ENCODE measurements at regions not wholly inside any gene's neighbourhood (a gene's known extent, or its start where the extent isn't known, plus 50 kb on each side); places are given as distances from the start of the nearest gene placed in this dataset.

GRCh38 chr6:113405326-113406047, 451.7 kb upstream of the MARCKS start:
- Histone ChIP-seq H3K36me3 (ENCODE audit: control insufficient read depth in 2 of 2, insufficient read depth in 2 of 2, low read length in 1 of 2) (no peaks in the 10 kb centered on the region), H3K9me3 (ENCODE audit: control insufficient read depth in 2 of 2, insufficient read depth in 1 of 2, low read length in 1 of 2) (no peaks in the 10 kb centered on the region)
- no peak for DNase-seq (ENCODE audit: low read depth in 6 of 9, low spot score in 9 of 9)

GRCh38 chr6:113406048-113406695, 451.0 kb upstream of the MARCKS start:
- H3K4me3 ChIP-seq (ENCODE audit: low read length in 2 of 2): no peak overlapping the region
- H3K27me3 ChIP-seq (ENCODE audit: control insufficient read depth in 2 of 2, insufficient read depth in 1 of 2, low read length in 1 of 2): no peaks in the 10 kb centered on the region
- H3K9me3 ChIP-seq (ENCODE audit: control insufficient read depth in 2 of 2, insufficient read depth in 1 of 2, low read length in 1 of 2): no peaks in the 10 kb centered on the region
- H3K4me1 ChIP-seq (ENCODE audit: control insufficient read depth in 2 of 2, insufficient read depth in 2 of 2, low read length in 2 of 2): no peaks in the 10 kb centered on the region
- no peaks in the 10 kb centered on the region for H3K36me3 ChIP-seq (ENCODE audit: control insufficient read depth in 2 of 2, insufficient read depth in 2 of 2, low read length in 1 of 2)
- H3K27ac ChIP-seq (ENCODE audit: low read depth in 1 of 2, low read length in 1 of 2): no peak overlapping the region
- no peak for DNase-seq (ENCODE audit: low read depth in 6 of 9, low spot score in 9 of 9)
- 93% methylated on average over 4 of the region's 4 CpGs for WGBS

More at GRCh38 chr6:113405326-113406047, 451.7 kb upstream of the MARCKS start:
- H3K4me3 ChIP-seq (ENCODE audit: low read length in 2 of 2): no peak overlapping the region
- no peak overlapping the region for H3K27ac ChIP-seq (ENCODE audit: low read depth in 1 of 2, low read length in 1 of 2)
- no peaks in the 10 kb centered on the region for H3K27me3 ChIP-seq (ENCODE audit: control insufficient read depth in 2 of 2, insufficient read depth in 1 of 2, low read length in 1 of 2)
- H3K4me1 ChIP-seq (ENCODE audit: control insufficient read depth in 2 of 2, insufficient read depth in 2 of 2, low read length in 2 of 2): no peaks in the 10 kb centered on the region

GRCh38 chr6:113411011-113411410, 446.1 kb upstream of the MARCKS start:
- H3K27ac ChIP-seq (ENCODE audit: low read depth in 1 of 2, low read length in 1 of 2): peak overlapping the region in 1 of 2 donors; percentile 9

GRCh38 chr6:113412589-113413357, 444.4 kb upstream of the MARCKS start:
- no peak overlapping the region for H3K4me3 ChIP-seq (ENCODE audit: low read length in 2 of 2)
- H3K36me3 ChIP-seq (ENCODE audit: control insufficient read depth in 2 of 2, insufficient read depth in 2 of 2, low read length in 1 of 2): no peaks in the 10 kb centered on the region
- no peaks in the 10 kb centered on the region for H3K9me3 ChIP-seq (ENCODE audit: control insufficient read depth in 2 of 2, insufficient read depth in 1 of 2, low read length in 1 of 2)
- H3K27me3 ChIP-seq (ENCODE audit: control insufficient read depth in 2 of 2, insufficient read depth in 1 of 2, low read length in 1 of 2): no peaks in the 10 kb centered on the region
- no peaks in the 10 kb centered on the region for H3K4me1 ChIP-seq (ENCODE audit: control insufficient read depth in 2 of 2, insufficient read depth in 2 of 2, low read length in 2 of 2)
- DNase-seq (ENCODE audit: low read depth in 6 of 9, low spot score in 9 of 9): no peak
- H3K27ac ChIP-seq (ENCODE audit: low read depth in 1 of 2, low read length in 1 of 2): no peak overlapping the region
- WGBS: 97% methylated on average over 1 of the region's 1 CpG

More at GRCh38 chr6:113411011-113411410, 446.1 kb upstream of the MARCKS start:
- H3K36me3 ChIP-seq (ENCODE audit: control insufficient read depth in 2 of 2, insufficient read depth in 2 of 2, low read length in 1 of 2): no peaks in the 10 kb centered on the region
- peak in 1 of 9 donors; percentile 7 for DNase-seq (ENCODE audit: low read depth in 6 of 9, low spot score in 9 of 9)
- H3K9me3 ChIP-seq (ENCODE audit: control insufficient read depth in 2 of 2, insufficient read depth in 1 of 2, low read length in 1 of 2): no peaks in the 10 kb centered on the region
- H3K4me3 ChIP-seq (ENCODE audit: low read length in 2 of 2): no peak overlapping the region
- no peaks in the 10 kb centered on the region for H3K4me1 ChIP-seq (ENCODE audit: control insufficient read depth in 2 of 2, insufficient read depth in 2 of 2, low read length in 2 of 2)
- H3K27me3 ChIP-seq (ENCODE audit: control insufficient read depth in 2 of 2, insufficient read depth in 1 of 2, low read length in 1 of 2): no peaks in the 10 kb centered on the region

GRCh38 chr6:113414511-113414910, 442.6 kb upstream of the MARCKS start:
- no peak for DNase-seq (ENCODE audit: low read depth in 6 of 9, low spot score in 9 of 9)
- Histone ChIP-seq H3K4me3 (ENCODE audit: low read length in 2 of 2) (no peak overlapping the region), H3K27ac (ENCODE audit: low read depth in 1 of 2, low read length in 1 of 2) (no peak overlapping the region), H3K9me3 (ENCODE audit: control insufficient read depth in 2 of 2, insufficient read depth in 1 of 2, low read length in 1 of 2) (no peaks in the 10 kb centered on the region), H3K27me3 (ENCODE audit: control insufficient read depth in 2 of 2, insufficient read depth in 1 of 2, low read length in 1 of 2) (no peaks in the 10 kb centered on the region), H3K36me3 (ENCODE audit: control insufficient read depth in 2 of 2, insufficient read depth in 2 of 2, low read length in 1 of 2) (no peaks in the 10 kb centered on the region), H3K4me1 (ENCODE audit: control insufficient read depth in 2 of 2, insufficient read depth in 2 of 2, low read length in 2 of 2) (no peaks in the 10 kb centered on the region)
- 77% methylated on average over 3 of the region's 3 CpGs for WGBS

- WGBS: 92% methylated on average over 1 of the region's 1 CpG
- Histone ChIP-seq H3K9me3 (ENCODE audit: control insufficient read depth in 2 of 2, insufficient read depth in 1 of 2, low read length in 1 of 2) (no peaks in the 10 kb centered on the region), H3K27ac (ENCODE audit: low read depth in 1 of 2, low read length in 1 of 2) (no peak overlapping the region), H3K36me3 (ENCODE audit: control insufficient read depth in 2 of 2, insufficient read depth in 2 of 2, low read length in 1 of 2) (no peaks in the 10 kb centered on the region), H3K4me1 (ENCODE audit: control insufficient read depth in 2 of 2, insufficient read depth in 2 of 2, low read length in 2 of 2) (no peaks in the 10 kb centered on the region), H3K4me3 (ENCODE audit: low read length in 2 of 2) (no peak overlapping the region), H3K27me3 (ENCODE audit: control insufficient read depth in 2 of 2, insufficient read depth in 1 of 2, low read length in 1 of 2) (no peaks in the 10 kb centered on the region)
- DNase-seq (ENCODE audit: low read depth in 6 of 9, low spot score in 9 of 9): no peak
These were observed 441.0 kb upstream of the MARCKS start for GRCh38 chr6:113416170-113416569.

- WGBS: 92% methylated on average over 1 of the region's 1 CpG
- no peak for DNase-seq (ENCODE audit: low read depth in 6 of 9, low spot score in 9 of 9)
- Histone ChIP-seq H3K36me3 (ENCODE audit: control insufficient read depth in 2 of 2, insufficient read depth in 2 of 2, low read length in 1 of 2) (no peaks in the 10 kb centered on the region), H3K4me1 (ENCODE audit: control insufficient read depth in 2 of 2, insufficient read depth in 2 of 2, low read length in 2 of 2) (no peaks in the 10 kb centered on the region), H3K9me3 (ENCODE audit: control insufficient read depth in 2 of 2, insufficient read depth in 1 of 2, low read length in 1 of 2) (no peaks in the 10 kb centered on the region), H3K27ac (ENCODE audit: low read depth in 1 of 2, low read length in 1 of 2) (no peak overlapping the region), H3K4me3 (ENCODE audit: low read length in 2 of 2) (no peak overlapping the region), H3K27me3 (ENCODE audit: control insufficient read depth in 2 of 2, insufficient read depth in 1 of 2, low read length in 1 of 2) (no peaks in the 10 kb centered on the region)
These were observed 436.9 kb upstream of the MARCKS start for GRCh38 chr6:113420290-113420689.

- no peaks in the 10 kb centered on the region for H3K4me1 ChIP-seq (ENCODE audit: control insufficient read depth in 2 of 2, insufficient read depth in 2 of 2, low read length in 2 of 2)
- no peak overlapping the region for H3K4me3 ChIP-seq (ENCODE audit: low read length in 2 of 2)
- H3K9me3 ChIP-seq (ENCODE audit: control insufficient read depth in 2 of 2, insufficient read depth in 1 of 2, low read length in 1 of 2): no peaks in the 10 kb centered on the region
- H3K27me3 ChIP-seq (ENCODE audit: control insufficient read depth in 2 of 2, insufficient read depth in 1 of 2, low read length in 1 of 2): no peaks in the 10 kb centered on the region
- DNase-seq (ENCODE audit: low read depth in 6 of 9, low spot score in 9 of 9): no peak
- no peaks in the 10 kb centered on the region for H3K36me3 ChIP-seq (ENCODE audit: control insufficient read depth in 2 of 2, insufficient read depth in 2 of 2, low read length in 1 of 2)
- 87% methylated on average over 1 of the region's 1 CpG for WGBS
- no peak overlapping the region for H3K27ac ChIP-seq (ENCODE audit: low read depth in 1 of 2, low read length in 1 of 2)
These were observed 435.1 kb upstream of the MARCKS start for GRCh38 chr6:113421997-113422396.

- WGBS: 98% methylated on average over 1 of the region's 1 CpG
- H3K27me3 ChIP-seq (ENCODE audit: control insufficient read depth in 2 of 2, insufficient read depth in 1 of 2, low read length in 1 of 2): no peaks in the 10 kb centered on the region
- no peaks in the 10 kb centered on the region for H3K4me1 ChIP-seq (ENCODE audit: control insufficient read depth in 2 of 2, insufficient read depth in 2 of 2, low read length in 2 of 2)
- no peak overlapping the region for H3K4me3 ChIP-seq (ENCODE audit: low read length in 2 of 2)
- no peaks in the 10 kb centered on the region for H3K36me3 ChIP-seq (ENCODE audit: control insufficient read depth in 2 of 2, insufficient read depth in 2 of 2, low read length in 1 of 2)
- H3K9me3 ChIP-seq (ENCODE audit: control insufficient read depth in 2 of 2, insufficient read depth in 1 of 2, low read length in 1 of 2): no peaks in the 10 kb centered on the region
- DNase-seq (ENCODE audit: low read depth in 6 of 9, low spot score in 9 of 9): no peak
- no peak overlapping the region for H3K27ac ChIP-seq (ENCODE audit: low read depth in 1 of 2, low read length in 1 of 2)
These were observed 433.2 kb upstream of the MARCKS start for GRCh38 chr6:113423956-113424355.

Measured in thymus (tissue), 11 donors.